PC-3 (cell line): ENCODE measurements at regions not wholly inside any gene's neighbourhood (a gene's known extent, or its start where the extent isn't known, plus 50 kb on each side); places are given as distances from the start of the nearest gene placed in this dataset.

Source experiments
- ATAC-seq: fragments of 200-7000 bp; cut with Tn5 transposase; 2 replicates; pipeline ENCODE4 v1.9.1; 2020; ENCODE audit warnings: mild to moderate bottlenecking, moderate library complexity
- BruUV-seq: library from RNA; stranded (reverse); fragments of 400-500 nt; replicated peaks from 2 replicates; lab custom pipeline; 2021; lab: Mats Ljungman, UMichigan
- CTCF ChIA-PET: fragments of 300-600 bp; sonication (Branson Sonifier 250); formaldehyde crosslinking; loops from one replicate; lab custom pipeline; 2022; ENCODE audit warnings: antibody characterized with exemption; lab: Charles Lee
- POLR2A ChIA-PET: fragments of 300-600 bp; sonication (Branson Sonifier 250); formaldehyde crosslinking; loops from one replicate; lab custom pipeline; 2022; ENCODE audit warnings: antibody characterized with exemption; ENCODE audit not compliant: unreplicated experiment; lab: Charles Lee
- DNase-seq: peaks from one replicate; pipeline ENCODE4 v3.0.0-alpha.2; 2015
- H2AFZ ChIP-seq: fragments of 300-600 bp; sonication (generic); 2 replicates; pipeline ENCODE4 v1.6.0; 2016; ENCODE audit warnings: antibody characterized with exemption, low read length
- H3F3A ChIP-seq: fragments of 300-600 bp; sonication (generic); one replicate; pipeline ENCODE4 v1.6.0; 2017; ENCODE audit warnings: antibody characterized with exemption, low read length, control low read depth, mild to moderate bottlenecking; ENCODE audit not compliant: unreplicated experiment
- H3K27ac ChIP-seq: fragments of 300-600 bp; sonication (generic); 2 replicates; pipeline ENCODE4 v1.5.1; 2016; ENCODE audit warnings: mild to moderate bottlenecking, low read length
- H3K27me3 ChIP-seq: fragments of 300-600 bp; sonication (generic); 2 replicates; pipeline ENCODE4 v1.6.1; 2016; ENCODE audit warnings: low read length, mixed read lengths
- H3K36me3 ChIP-seq: fragments of 300-600 bp; sonication (generic); 2 replicates; pipeline ENCODE4 v1.6.1; 2016; ENCODE audit warnings: low read depth, mixed run types, low read length, mixed read lengths
- H3K4me1 ChIP-seq: fragments of 300-600 bp; sonication (generic); 2 replicates; pipeline ENCODE4 v1.5.1; 2016; ENCODE audit warnings: low read length; ENCODE audit not compliant: insufficient read depth
- H3K4me2 ChIP-seq: fragments of 300-600 bp; sonication (generic); 2 replicates; pipeline ENCODE4 v1.6.0; 2016; ENCODE audit warnings: low read length
- H3K4me3 ChIP-seq: fragments of 300-600 bp; sonication (generic); 2 replicates; pipeline ENCODE4 v1.5.1; 2016; ENCODE audit warnings: mild to moderate bottlenecking, low read length, mixed read lengths
- H3K79me2 ChIP-seq: fragments of 300-600 bp; sonication (generic); 2 replicates; pipeline ENCODE4 v1.6.1; 2017; ENCODE audit warnings: low read length, mixed read lengths
- H3K9ac ChIP-seq: fragments of 300-600 bp; sonication (generic); 2 replicates; pipeline ENCODE4 v1.6.0; 2016; ENCODE audit warnings: mild to moderate bottlenecking, low read length
- H3K9me2 ChIP-seq: fragments of 300-600 bp; sonication (generic); replicated peaks from 2 replicates; pipeline ENCODE4 v1.6.1; 2016; ENCODE audit warnings: mixed run types, low read length, mixed read lengths
- H3K9me3 ChIP-seq: fragments of 300-600 bp; sonication (generic); 2 replicates; pipeline ENCODE4 v1.6.1; 2016; ENCODE audit warnings: low read length, mixed read lengths
- H4K20me1 ChIP-seq: fragments of 300-600 bp; sonication (generic); 2 replicates; pipeline ENCODE4 v1.6.1; 2016; ENCODE audit warnings: low read length, mixed read lengths
- CTCF ChIP-seq: fragments of 300-600 bp; sonication (generic); conservative IDR thresholded peaks from 2 replicates; pipeline ENCODE4 v1.5.1; 2017; ENCODE audit warnings: antibody characterized with exemption, low read depth, mild to moderate bottlenecking, low read length
- EZH2 ChIP-seq: fragments of 300-600 bp; sonication (generic); IDR thresholded peaks from one replicate; pipeline ENCODE4 v1.6.1; 2017; ENCODE audit warnings: antibody characterized with exemption, mild to moderate bottlenecking, low read length; ENCODE audit not compliant: unreplicated experiment
- EZH2phosphoT487 ChIP-seq: fragments of 300-600 bp; sonication (generic); IDR thresholded peaks from 2 replicates; pipeline ENCODE4 v1.6.1; 2018; ENCODE audit warnings: mild to moderate bottlenecking, antibody characterized with exemption, low read length, borderline replicate concordance
- intact Hi-C: fragments of 100-400 bp; cut with micrococcal nuclease; formaldehyde crosslinking; loops from 2 replicates; pipeline ENCODE4 v1.9.0; 2023

DNA sequence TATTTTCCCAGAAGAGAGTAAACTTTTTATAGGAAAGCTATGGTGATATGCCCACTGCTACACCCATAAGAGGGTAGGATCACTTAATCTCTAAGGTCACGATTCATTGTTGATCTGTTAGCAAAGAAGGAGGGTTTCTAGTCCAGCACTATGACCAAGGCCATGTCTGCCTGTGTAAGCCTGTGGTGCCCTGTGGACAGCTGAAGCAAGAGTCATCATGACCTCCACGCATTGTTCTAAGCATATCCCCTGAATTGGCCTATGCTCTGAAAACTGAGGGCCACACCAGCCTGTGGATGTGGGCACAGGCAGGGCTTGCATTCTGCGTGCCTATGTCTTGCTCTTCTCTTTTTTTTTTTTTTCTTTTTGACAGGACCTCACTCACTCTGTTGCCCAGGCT is 89.8 kb upstream of the SMIM21 start:
- no peak overlapping the region for H3K4me3 ChIP-seq
- no peaks in the 10 kb centered on the region for H3K9me2 ChIP-seq
- TF ChIP-seq EZH2 (no peak), EZH2phosphoT487 (no peak), CTCF (no peak)
- H4K20me1 ChIP-seq: no peaks in the 10 kb centered on the region
- intact Hi-C loops: no loop called here
- DNase-seq (no peak), ATAC-seq (no peak)
- H3K27ac ChIP-seq: no peak overlapping the region
- no peak overlapping the region for H3K9ac ChIP-seq
- H3K36me3 ChIP-seq: no peaks in the 10 kb centered on the region
- no peaks in the 10 kb centered on the region for H3K4me1 ChIP-seq
- CTCF ChIA-PET: no interaction called here
- H3K4me2 ChIP-seq: no peak overlapping the region
- peaks cover 91% of the 10 kb centered on the region for H3K27me3 ChIP-seq
- BruUV-seq: no TSS peak
- no peaks in the 10 kb centered on the region for H3K9me3 ChIP-seq
- no peak overlapping the region for H2AFZ ChIP-seq
- POLR2A ChIA-PET: no interaction called here
- H3K79me2 ChIP-seq: no peaks in the 10 kb centered on the region
- no peaks in the 10 kb centered on the region for H3F3A ChIP-seq

DNA sequence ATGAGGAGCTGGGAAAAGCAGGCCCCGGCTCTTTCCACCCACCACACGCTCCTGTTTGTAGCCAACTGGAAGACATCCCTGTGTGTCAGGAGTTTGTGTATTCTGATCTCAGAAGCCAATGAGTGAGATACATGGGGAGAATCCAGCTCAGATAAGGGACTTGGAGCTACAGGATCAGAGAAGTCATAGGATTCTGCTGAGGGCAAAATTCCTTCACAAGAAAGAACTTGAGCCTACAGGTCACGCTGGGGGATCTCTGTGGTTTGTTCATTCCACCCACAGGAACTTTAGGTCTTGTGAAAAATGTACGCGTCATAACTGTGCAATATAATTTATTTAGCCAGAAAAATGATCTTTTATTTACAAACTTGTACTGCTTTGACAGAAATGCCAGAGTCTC is 80.1 kb upstream of the SMIM21 start:
- H2AFZ ChIP-seq: no peak overlapping the region
- H3K4me2 ChIP-seq: no peak overlapping the region
- no peak for TF ChIP-seq CTCF
- no peak for TF ChIP-seq EZH2phosphoT487
- TF ChIP-seq EZH2: no peak
- ChIA-PET POLR2A (no interaction called here), CTCF (interaction anchor here (0.6 kb wide), 1 partner anchor 390 kb away, joined by 3 read pairs; no protein-coding TSS in a partner anchor)
- H3K4me3 ChIP-seq: no peak overlapping the region
- ATAC-seq (no peak), DNase-seq (no peak)
- no peak overlapping the region for H3K9ac ChIP-seq
- H4K20me1 ChIP-seq: no peaks in the 10 kb centered on the region
- no peaks in the 10 kb centered on the region for H3K79me2 ChIP-seq
- BruUV-seq: no TSS peak
- H3K27ac ChIP-seq: no peak overlapping the region
- no peaks in the 10 kb centered on the region for H3K36me3 ChIP-seq
- H3K4me1 ChIP-seq: no peaks in the 10 kb centered on the region
- no peaks in the 10 kb centered on the region for H3K9me2 ChIP-seq
- no peaks in the 10 kb centered on the region for H3F3A ChIP-seq
- intact Hi-C loops: no loop called here
- H3K9me3 ChIP-seq: no peaks in the 10 kb centered on the region
- peaks cover 71% of the 10 kb centered on the region for H3K27me3 ChIP-seq

- no peak overlapping the region for H2AFZ ChIP-seq
Observed at GRCh38 chr18:75506913-75507312, 79.4 kb upstream of the SMIM21 start.

More at GRCh38 chr18:75506913-75507312, 79.4 kb upstream of the SMIM21 start:
- TF ChIP-seq EZH2 (no peak), EZH2phosphoT487 (no peak), CTCF (no peak)
- Histone ChIP-seq H3K27me3 (peaks cover 70% of the 10 kb centered on the region), H4K20me1 (no peaks in the 10 kb centered on the region), H3F3A (no peaks in the 10 kb centered on the region), H3K9me2 (no peaks in the 10 kb centered on the region), H3K4me1 (no peaks in the 10 kb centered on the region), H3K4me3 (no peak overlapping the region), H3K27ac (no peak overlapping the region), H3K9me3 (no peaks in the 10 kb centered on the region), H3K36me3 (no peaks in the 10 kb centered on the region), H3K9ac (no peak overlapping the region), H3K79me2 (no peaks in the 10 kb centered on the region), H3K4me2 (no peak overlapping the region)
- no peak for ATAC-seq
- intact Hi-C loops: no loop called here
- POLR2A ChIA-PET: no interaction called here
- no peak for DNase-seq
- BruUV-seq: no TSS peak
- CTCF ChIA-PET: interaction anchor here (0.6 kb wide), 1 partner anchor 389 kb away, joined by 3 read pairs; no protein-coding TSS in a partner anchor
